HUES6 (cell line): ENCODE measurements at regions not wholly inside any gene's neighbourhood (a gene's known extent, or its start where the extent isn't known, plus 50 kb on each side); places are given as distances from the start of the nearest gene placed in this dataset.
"Not testable (repeated sequence)": the region's sequence is repeated elsewhere in the genome, so short reads cannot be mapped to it uniquely, and the experiment has no call there.

ENCODE experiments used
- H3K27ac ChIP-seq: 2 replicates; pipeline ENCODE4 v1.7.0; 2013; ENCODE audit warnings: low read depth, mild to moderate bottlenecking, low read length, inconsistent platforms
- H3K27me3 ChIP-seq: 2 replicates; pipeline ENCODE4 v1.6.1; 2013; ENCODE audit warnings: low read length; ENCODE audit not compliant: control insufficient read depth, insufficient read depth
- H3K36me3 ChIP-seq: 2 replicates; pipeline ENCODE4 v1.6.1; 2013; ENCODE audit warnings: low read length; ENCODE audit not compliant: control insufficient read depth, insufficient read depth
- H3K4me1 ChIP-seq: 2 replicates; pipeline ENCODE4 v1.6.1; 2013; ENCODE audit warnings: low read length; ENCODE audit not compliant: control insufficient read depth, insufficient read depth
- H3K4me3 ChIP-seq: 2 replicates; pipeline ENCODE4 v1.5.1; 2013; ENCODE audit warnings: low read depth, low read length
- H3K9ac ChIP-seq: one replicate; pipeline ENCODE4 v1.6.1; 2013; ENCODE audit warnings: mild to moderate bottlenecking, low read length
- H3K9me3 ChIP-seq: 2 replicates; pipeline ENCODE4 v1.6.1; 2013; ENCODE audit warnings: low read depth, low read length; ENCODE audit not compliant: control insufficient read depth, insufficient read depth

GRCh38 chr6:147651-148050 is 144.6 kb upstream of the DUSP22 start:
- H3K36me3 ChIP-seq, H3K27ac ChIP-seq, H3K4me3 ChIP-seq, H3K4me1 ChIP-seq, H3K27me3 ChIP-seq, H3K9ac ChIP-seq: not testable (repeated sequence)
- H3K9me3 ChIP-seq = peaks cover 23% of the 10 kb centered on the region

GRCh38 chr6:148051-148984 is 144.0 kb upstream of the DUSP22 start:
- not testable (repeated sequence) for H3K4me3 ChIP-seq, H3K9ac ChIP-seq, H3K4me1 ChIP-seq, H3K27ac ChIP-seq, H3K27me3 ChIP-seq, H3K36me3 ChIP-seq
- H3K9me3 ChIP-seq = peaks cover 23% of the 10 kb centered on the region

GRCh38 chr6:150147-150546 is 142.1 kb upstream of the DUSP22 start:
- H3K27me3 ChIP-seq, H3K4me3 ChIP-seq, H3K9ac ChIP-seq, H3K4me1 ChIP-seq, H3K36me3 ChIP-seq, H3K27ac ChIP-seq: not testable (repeated sequence)
- H3K9me3 ChIP-seq = peaks cover 23% of the 10 kb centered on the region

- peaks cover 23% of the 10 kb centered on the region for H3K9me3 ChIP-seq
- H3K4me1 ChIP-seq, H3K27me3 ChIP-seq, H3K9ac ChIP-seq, H3K27ac ChIP-seq, H3K4me3 ChIP-seq, H3K36me3 ChIP-seq: not testable (repeated sequence)
Observed at GRCh38 chr6:152436-152835, 139.9 kb upstream of the DUSP22 start.

- not testable (repeated sequence) for H3K4me3 ChIP-seq, H3K4me1 ChIP-seq, H3K9ac ChIP-seq, H3K27ac ChIP-seq, H3K36me3 ChIP-seq, H3K27me3 ChIP-seq
- H3K9me3 ChIP-seq = peaks cover 19% of the 10 kb centered on the region
Observed at GRCh38 chr6:153026-153425, 139.3 kb upstream of the DUSP22 start.

- H3K36me3 ChIP-seq, H3K27ac ChIP-seq, H3K27me3 ChIP-seq, H3K9ac ChIP-seq, H3K4me1 ChIP-seq, H3K4me3 ChIP-seq: not testable (repeated sequence)
- H3K9me3 ChIP-seq = peaks cover 12% of the 10 kb centered on the region
Observed at GRCh38 chr6:153867-154266, 138.4 kb upstream of the DUSP22 start.

- not testable (repeated sequence) for H3K36me3 ChIP-seq, H3K27me3 ChIP-seq, H3K27ac ChIP-seq, H3K4me1 ChIP-seq, H3K4me3 ChIP-seq, H3K9ac ChIP-seq, H3K9me3 ChIP-seq
Observed at GRCh38 chr6:154321-155092, 137.8 kb upstream of the DUSP22 start.

GRCh38 chr6:156010-156409 is 136.3 kb upstream of the DUSP22 start:
- Histone ChIP-seq H3K4me3 (no peak overlapping the region), H3K9ac (no peak overlapping the region), H3K36me3 (no peaks in the 10 kb centered on the region), H3K27me3 (peaks cover 5% of the 10 kb centered on the region; the same call in 1 of the 2 replicates), H3K9me3 (no peaks in the 10 kb centered on the region; the same call in 1 of the 2 replicates), H3K27ac (no peak overlapping the region), H3K4me1 (no peaks in the 10 kb centered on the region)

GRCh38 chr6:156441-157140 is 135.7 kb upstream of the DUSP22 start:
- not testable (repeated sequence) for H3K9ac ChIP-seq, H3K9me3 ChIP-seq, H3K27ac ChIP-seq, H3K27me3 ChIP-seq, H3K4me1 ChIP-seq, H3K4me3 ChIP-seq, H3K36me3 ChIP-seq

- not testable (repeated sequence) for H3K36me3 ChIP-seq, H3K9me3 ChIP-seq, H3K4me1 ChIP-seq, H3K9ac ChIP-seq, H3K4me3 ChIP-seq, H3K27ac ChIP-seq, H3K27me3 ChIP-seq
Observed at GRCh38 chr6:157176-157575, 135.1 kb upstream of the DUSP22 start.

- H3K27ac ChIP-seq, H3K9me3 ChIP-seq, H3K4me3 ChIP-seq, H3K36me3 ChIP-seq, H3K27me3 ChIP-seq, H3K4me1 ChIP-seq, H3K9ac ChIP-seq: not testable (repeated sequence)
Observed at GRCh38 chr6:161657-162056, 130.6 kb upstream of the DUSP22 start.
